ENCODE measurements at regions not wholly inside any gene's neighbourhood (a gene's known extent, or its start where the extent isn't known, plus 50 kb on each side); places are given as distances from the start of the nearest gene placed in this dataset.

DNA sequence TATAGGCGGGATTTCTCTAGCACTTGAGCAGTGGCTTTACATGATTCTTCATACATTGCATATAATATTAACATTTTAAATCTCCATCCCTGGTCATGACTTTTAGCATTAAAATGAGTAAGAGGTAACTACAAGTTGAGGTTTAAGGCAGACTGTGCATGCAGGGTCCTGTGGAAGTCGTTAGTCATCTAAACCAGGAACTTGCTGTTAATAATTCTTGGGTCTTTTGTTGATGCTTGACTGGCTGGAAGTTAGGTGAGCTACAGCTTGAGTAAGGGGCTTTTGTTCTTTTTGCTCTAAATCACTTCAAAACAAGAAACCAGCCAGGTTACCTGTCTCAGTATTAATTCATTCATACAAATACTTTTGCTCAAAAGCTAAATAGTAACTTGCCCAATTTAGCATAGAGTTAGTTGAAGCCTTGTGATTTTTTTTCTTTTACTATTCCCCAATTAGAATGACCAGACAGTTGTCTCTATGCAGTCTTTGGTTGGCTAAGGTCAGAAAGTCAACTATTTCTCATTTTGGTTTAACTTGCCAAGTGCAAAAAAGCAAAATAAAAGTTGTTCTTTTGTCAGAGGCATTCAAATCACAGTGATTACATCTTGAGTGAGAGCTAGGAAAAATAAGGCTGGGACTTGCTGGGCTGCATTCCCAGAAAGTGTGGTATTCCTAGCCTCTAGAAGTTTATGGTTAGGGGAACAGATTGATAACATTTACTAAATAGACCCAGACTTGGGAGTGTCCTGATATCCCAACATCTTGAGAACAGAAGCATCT, 516.9 kb downstream of the PDHA2 start:
- H3K9me1 ChIP-seq (replicated peaks; ENCODE audit: control insufficient read depth, extremely low read depth, insufficient read depth, low read length) = no peaks in the 10 kb centered on the region
- DNase-seq (ENCODE audit: low read depth, low spot score) (no peak), FAIRE-seq (no peak)
- TF ChIP-seq POLR2AphosphoS5 (IDR thresholded peaks at IDR 0.05; ENCODE audit: insufficient read depth, low read depth, low read length) (no peak), POLR2A (IDR thresholded peaks at IDR 0.05; ENCODE audit: low read depth, low read length) (no peak), JUN (IDR thresholded peaks at IDR 0.05; ENCODE audit: borderline replicate concordance, insufficient read depth, insufficient read length, low read depth) (no peak), FOS (IDR thresholded peaks at IDR 0.05; ENCODE audit: borderline replicate concordance, insufficient read depth, low read length) (no peak), EZH2 (IDR thresholded peaks at IDR 0.05; ENCODE audit: borderline replicate concordance, low read depth, low read length, severe bottlenecking) (no peak), MYC (IDR thresholded peaks at IDR 0.05; ENCODE audit: low read depth, low read length) (no peak)
- H3K4me2 ChIP-seq (ENCODE audit: insufficient read depth, low read length) = no peak overlapping the region
- H4K20me1 ChIP-seq (replicated peaks; ENCODE audit: control insufficient read depth, extremely low read depth, insufficient read depth, low read length) = no peaks in the 10 kb centered on the region
- H3K9ac ChIP-seq (replicated peaks; ENCODE audit: extremely low read depth, insufficient read depth, low read length) = no peak overlapping the region
- no peaks in the 10 kb centered on the region for H3K36me3 ChIP-seq (ENCODE audit: control insufficient read depth in 2 of 2, extremely low read depth in 1 of 2, insufficient read depth in 2 of 2, low read length in 2 of 2)
- ChIA-PET POLR2A (no interaction called here), CTCF (interaction anchor here (2.0 kb wide), 1 partner anchor 9 kb away, joined by 5 read pairs; no protein-coding TSS in a partner anchor)
- H2AFZ ChIP-seq (ENCODE audit: low read depth, low read length) = no peak overlapping the region
- peaks cover 13% of the 10 kb centered on the region for H3K4me1 ChIP-seq (ENCODE audit: control insufficient read depth, extremely low read depth, insufficient read depth, low read length)
- H3K27ac ChIP-seq (ENCODE audit: insufficient read depth, low read depth, low read length) = no peak overlapping the region
- dilution Hi-C loops (cut with MboI; ENCODE audit: extremely low pct_ligation_motif_present, low sequenced_read_pairs) = no loop called here
- no peaks in the 10 kb centered on the region for H3K27me3 ChIP-seq (ENCODE audit: control insufficient read depth in 2 of 2, insufficient read depth in 2 of 2, low read length in 2 of 2)
- H3K4me3 ChIP-seq (replicated peaks in 1 of 3; ENCODE audit: insufficient read depth in 1 of 3, low read depth in 1 of 3, low read length in 3 of 3) = no peak overlapping the region
- intact Hi-C loops (cut with micrococcal nuclease) = loop anchor here (10.0 kb wide), 1 partner anchor 812 kb away; the partner anchor contains the start of gene UNC5C
- H3K9me3 ChIP-seq (replicated peaks; ENCODE audit: control insufficient read depth, insufficient read depth, low read length) = no peaks in the 10 kb centered on the region
- no TSS peak for BruUV-seq (replicated peaks)
- no peaks in the 10 kb centered on the region for H3K79me2 ChIP-seq (ENCODE audit: control insufficient read depth, insufficient read depth, low read length)

DNA sequence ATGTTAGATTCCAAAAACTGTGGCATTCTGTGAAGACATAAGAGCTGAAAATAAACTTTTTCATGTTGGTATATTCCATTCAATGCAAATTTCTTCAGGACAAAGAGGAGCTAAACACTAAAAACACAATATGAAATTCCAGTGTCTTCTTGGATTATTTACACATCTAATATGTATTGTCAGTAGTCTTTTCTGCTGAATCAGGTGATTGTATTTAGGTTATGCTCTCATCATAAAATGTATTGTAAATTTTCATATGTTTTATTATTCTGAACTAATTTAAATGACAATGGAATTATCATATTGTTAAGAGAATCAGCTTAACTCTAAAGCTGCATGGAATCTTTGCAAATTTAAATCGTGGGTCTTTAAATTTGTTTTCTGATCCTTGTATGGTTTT, 526.7 kb downstream of the PDHA2 start:
- H2AFZ ChIP-seq (ENCODE audit: low read depth, low read length) = no peak overlapping the region
- CTCF ChIA-PET = interaction anchor here (0.8 to 2.3 kb wide), 3 partner anchors 9 to 19 kb away, joined by 3 to 5 read pairs (median 3); no protein-coding TSS in a partner anchor
- no peak for FAIRE-seq
- no peaks in the 10 kb centered on the region for H3K4me1 ChIP-seq (ENCODE audit: control insufficient read depth, extremely low read depth, insufficient read depth, low read length)
- no peaks in the 10 kb centered on the region for H4K20me1 ChIP-seq (replicated peaks; ENCODE audit: control insufficient read depth, extremely low read depth, insufficient read depth, low read length)
- H3K79me2 ChIP-seq (ENCODE audit: control insufficient read depth, insufficient read depth, low read length) = no peaks in the 10 kb centered on the region
- H3K4me2 ChIP-seq (ENCODE audit: insufficient read depth, low read length) = no peak overlapping the region
- intact Hi-C loops (cut with micrococcal nuclease) = no loop called here
- POLR2A ChIA-PET = no interaction called here
- no peak for DNase-seq (ENCODE audit: low read depth, low spot score)
- no peaks in the 10 kb centered on the region for H3K36me3 ChIP-seq (ENCODE audit: control insufficient read depth in 2 of 2, extremely low read depth in 1 of 2, insufficient read depth in 2 of 2, low read length in 2 of 2)
- BruUV-seq (replicated peaks) = no TSS peak
- H3K27me3 ChIP-seq (ENCODE audit: control insufficient read depth in 2 of 2, insufficient read depth in 2 of 2, low read length in 2 of 2) = no peaks in the 10 kb centered on the region
- H3K4me3 ChIP-seq (replicated peaks in 1 of 3; ENCODE audit: insufficient read depth in 1 of 3, low read depth in 1 of 3, low read length in 3 of 3) = no peak overlapping the region
- no peaks in the 10 kb centered on the region for H3K9me1 ChIP-seq (replicated peaks; ENCODE audit: control insufficient read depth, extremely low read depth, insufficient read depth, low read length)
- dilution Hi-C loops (cut with MboI; ENCODE audit: extremely low pct_ligation_motif_present, low sequenced_read_pairs) = no loop called here
- no peak for TF ChIP-seq MYC (IDR thresholded peaks at IDR 0.05; ENCODE audit: low read depth, low read length)
- TF ChIP-seq GATA2 (IDR thresholded peaks at IDR 0.05; ENCODE audit: insufficient read depth, insufficient read length, low read depth, low read length) = no peak
- TF ChIP-seq MAX (IDR thresholded peaks at IDR 0.05; ENCODE audit: insufficient read depth, insufficient read length) = no peak
- TF ChIP-seq POLR2A (IDR thresholded peaks at IDR 0.05; ENCODE audit: low read depth, low read length) = no peak
- TF ChIP-seq FOS (IDR thresholded peaks at IDR 0.05; ENCODE audit: borderline replicate concordance, insufficient read depth, low read length) = no peak
- TF ChIP-seq EZH2 (IDR thresholded peaks at IDR 0.05; ENCODE audit: borderline replicate concordance, low read depth, low read length, severe bottlenecking) = no peak
- TF ChIP-seq POLR2AphosphoS5 (IDR thresholded peaks at IDR 0.05; ENCODE audit: insufficient read depth, low read depth, low read length) = no peak
- TF ChIP-seq JUN (IDR thresholded peaks at IDR 0.05; ENCODE audit: borderline replicate concordance, insufficient read depth, insufficient read length, low read depth) = no peak
- no peak overlapping the region for H3K9ac ChIP-seq (replicated peaks; ENCODE audit: extremely low read depth, insufficient read depth, low read length)
- no peak overlapping the region for H3K27ac ChIP-seq (ENCODE audit: insufficient read depth, low read depth, low read length)
- H3K9me3 ChIP-seq (replicated peaks; ENCODE audit: control insufficient read depth, insufficient read depth, low read length) = no peaks in the 10 kb centered on the region
